GM12872 (cell line): ENCODE measurements at regions not wholly inside any gene's neighbourhood (a gene's known extent, or its start where the extent isn't known, plus 50 kb on each side); places are given as distances from the start of the nearest gene placed in this dataset.

Experiments
- CTCF ChIP-seq: IDR thresholded peaks from 3 replicates; pipeline ENCODE4 v1.5.1; 2011; ENCODE audit warnings: low read depth, mild to moderate bottlenecking, low read length, moderate library complexity; ENCODE audit not compliant: insufficient read depth

- no peak for TF ChIP-seq CTCF
Measured at GRCh38 chr2:238566001-238566645, 139.4 kb downstream of the ASB1 start.

DNA sequence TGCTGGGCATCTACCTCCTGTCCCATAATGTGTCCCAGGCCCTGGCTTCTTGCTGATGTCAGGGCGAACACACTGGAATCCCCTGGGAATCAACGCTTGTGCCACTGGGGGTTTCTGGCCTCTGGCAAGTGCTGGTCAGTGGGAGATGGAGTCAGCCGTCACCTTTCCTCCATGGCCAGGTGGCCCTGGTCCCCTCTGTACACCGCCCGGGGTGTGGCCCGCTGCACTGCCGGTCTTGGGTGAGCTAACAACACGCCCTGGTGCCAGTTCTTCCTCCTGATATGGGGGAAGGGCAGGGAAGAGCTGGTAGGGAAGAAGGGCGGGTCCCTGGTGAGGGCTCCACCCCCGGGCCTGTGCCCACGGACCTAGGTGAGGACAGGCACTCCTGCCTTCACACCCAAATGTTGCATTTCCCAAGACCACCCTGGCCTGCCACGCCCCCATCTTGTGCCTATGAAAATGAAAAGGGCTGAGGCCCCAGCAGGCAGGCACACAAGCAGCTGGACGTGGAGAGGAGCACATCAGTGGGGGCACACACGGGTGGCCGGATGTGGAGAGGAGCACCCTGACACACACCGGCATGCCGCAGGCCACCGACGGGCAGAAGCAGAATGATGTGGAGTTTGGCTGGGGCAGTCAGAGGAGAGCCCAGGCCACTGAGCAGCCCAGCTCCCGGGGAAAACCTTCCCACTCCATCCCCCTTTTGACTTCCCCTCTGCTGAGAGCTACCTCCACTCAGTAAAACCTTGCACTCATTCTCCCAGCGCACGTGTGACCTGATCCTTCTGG lies 140.5 kb downstream of the ASB1 start:
- no peak for TF ChIP-seq CTCF

- TF ChIP-seq CTCF = no peak
Measured at GRCh38 chr2:238567996-238568395, 141.3 kb downstream of the ASB1 start.

- TF ChIP-seq CTCF = no peak
Measured at GRCh38 chr2:238568455-238569440, 142.0 kb downstream of the ASB1 start.

DNA sequence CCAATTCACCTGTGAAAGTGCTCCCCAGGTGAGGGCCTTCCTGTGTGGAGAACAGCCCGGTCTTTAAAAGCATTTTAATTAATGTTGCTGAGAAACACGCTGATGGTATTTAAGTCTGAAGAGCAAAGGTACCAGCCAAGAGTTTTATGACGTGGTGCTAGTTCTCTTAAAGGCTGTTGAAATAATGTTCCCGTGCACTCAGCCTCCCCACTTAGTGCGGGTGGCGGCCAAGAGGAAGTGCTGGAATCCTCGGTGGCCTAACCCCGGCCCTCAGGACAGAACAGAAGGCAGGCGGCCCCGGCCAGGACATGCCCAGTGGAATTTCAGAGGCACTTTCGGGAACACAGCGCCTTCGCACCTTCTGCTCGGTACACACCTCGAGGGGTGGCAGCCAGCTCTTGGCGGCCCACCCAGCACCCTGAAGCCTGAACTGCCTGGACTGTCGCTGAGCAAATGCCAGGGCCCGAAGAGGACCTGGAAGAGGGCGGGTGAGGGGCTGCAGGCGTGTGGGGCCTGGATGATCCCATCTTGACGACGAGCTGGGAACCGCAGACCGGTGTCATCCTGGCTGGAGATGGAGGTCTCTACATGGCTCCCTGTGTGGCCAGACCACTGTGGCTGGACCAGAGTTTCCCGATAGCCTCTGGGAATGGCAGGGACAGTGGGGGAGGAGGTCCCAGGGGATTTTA lies 142.9 kb downstream of the ASB1 start:
- no peak for TF ChIP-seq CTCF

DNA sequence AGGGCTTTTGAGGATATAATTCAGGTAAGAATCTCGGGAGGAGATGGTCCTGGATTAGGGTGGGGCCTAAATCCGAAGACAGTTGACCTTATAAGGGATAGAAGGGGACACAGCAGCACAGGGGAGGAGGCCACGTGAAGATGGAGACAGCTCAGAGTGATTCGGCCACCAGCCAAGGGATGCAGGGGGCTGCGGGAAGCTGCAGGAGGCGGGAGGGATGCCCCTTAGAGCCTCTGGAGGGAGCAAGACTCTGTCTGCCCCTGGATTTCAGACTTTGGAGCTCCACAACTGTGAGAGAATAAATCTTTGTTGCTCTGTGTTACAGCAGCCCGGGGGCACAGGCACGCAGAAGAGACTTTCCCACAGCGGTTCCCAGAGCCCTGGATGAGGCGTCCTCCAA lies 143.7 kb downstream of the ASB1 start:
- TF ChIP-seq CTCF = no peak
